Mesenchymal stem cell (in vitro differentiated cells and primary cell): ENCODE measurements at regions not wholly inside any gene's neighbourhood (a gene's known extent, or its start where the extent isn't known, plus 50 kb on each side); places are given as distances from the start of the nearest gene placed in this dataset.

Experiments
- DNase-seq: peaks from one replicate; pipeline ENCODE4 v3.0.0-alpha.2; 2013
- H2AFZ ChIP-seq: one replicate; pipeline ENCODE4 v1.6.1; 2013; ENCODE audit warnings: low read depth, mild to moderate bottlenecking, control low read depth, inconsistent platforms, low read length, moderate library complexity
- H2AK5ac ChIP-seq: 2 replicates; pipeline ENCODE4 v1.6.1; 2013; ENCODE audit warnings: low read length, moderate library complexity, mild to moderate bottlenecking, inconsistent platforms; ENCODE audit not compliant: severe bottlenecking
- H2BK120ac ChIP-seq: one replicate; pipeline ENCODE4 v1.6.1; 2013; ENCODE audit warnings: low read depth, mild to moderate bottlenecking, inconsistent platforms, low read length, moderate library complexity
- H2BK12ac ChIP-seq, 2 experiments: one replicate each; pipeline ENCODE4 v1.6.1; 2013; ENCODE audit warnings: inconsistent platforms in 2 of 2, low read length in 2 of 2, mild to moderate bottlenecking in 2 of 2, moderate library complexity in 2 of 2, control low read depth in 1 of 2
- H2BK15ac ChIP-seq: one replicate; pipeline ENCODE4 v1.6.1; 2013; ENCODE audit warnings: mild to moderate bottlenecking, low read depth, inconsistent platforms; ENCODE audit not compliant: poor library complexity, severe bottlenecking
- H2BK5ac ChIP-seq: 2 replicates; pipeline ENCODE4 v1.6.1; 2013; ENCODE audit warnings: low read depth, mild to moderate bottlenecking, low read length, control low read depth, inconsistent platforms; ENCODE audit not compliant: poor library complexity, severe bottlenecking
- H3K14ac ChIP-seq, 2 experiments: one replicate each; pipeline ENCODE4 v1.6.1; 2013; ENCODE audit warnings: inconsistent platforms in 2 of 2, low read length in 2 of 2, control low read depth in 1 of 2, mild to moderate bottlenecking in 1 of 2, moderate library complexity in 1 of 2
- H3K18ac ChIP-seq, 2 experiments: one replicate each; pipeline ENCODE4 v1.6.1; 2013; ENCODE audit warnings: inconsistent platforms in 2 of 2, low read length in 2 of 2, control low read depth in 1 of 2, low read depth in 1 of 2, mild to moderate bottlenecking in 1 of 2
- H3K23ac ChIP-seq, 2 experiments: one replicate each; pipeline ENCODE4 v1.6.1; 2013; ENCODE audit warnings: inconsistent platforms in 2 of 2, low read length in 2 of 2, mild to moderate bottlenecking in 2 of 2, moderate library complexity in 2 of 2, control low read depth in 1 of 2
- H3K27ac ChIP-seq: 2 replicates; pipeline ENCODE4 v1.5.1; 2013; ENCODE audit warnings: mild to moderate bottlenecking, moderate library complexity, low read length, control low read depth, inconsistent platforms; ENCODE audit not compliant: poor library complexity, severe bottlenecking
- H3K27me3 ChIP-seq, 2 experiments: 2 replicates each; pipeline versions ENCODE4 v1.6.1 to v1.7.0; 2013; ENCODE audit warnings: low read length in 2 of 2, mild to moderate bottlenecking in 2 of 2, moderate library complexity in 2 of 2, control low read depth in 1 of 2, inconsistent platforms in 1 of 2; ENCODE audit not compliant: control insufficient read depth in 1 of 2, insufficient read depth in 1 of 2
- H3K36me3 ChIP-seq, 2 experiments: 2 replicates each; pipeline versions ENCODE4 v1.6.1 to v1.7.0; 2013; ENCODE audit warnings: low read length in 2 of 2, control low read depth in 1 of 2, inconsistent platforms in 1 of 2, low read depth in 1 of 2, mild to moderate bottlenecking in 1 of 2; ENCODE audit not compliant: insufficient read depth in 2 of 2, control insufficient read depth in 1 of 2
- H3K4ac ChIP-seq, 2 experiments: one replicate each; pipeline ENCODE4 v1.6.1; 2013; ENCODE audit warnings: inconsistent platforms in 2 of 2, low read length in 2 of 2, mild to moderate bottlenecking in 2 of 2, moderate library complexity in 2 of 2, control low read depth in 1 of 2, low read depth in 1 of 2
- H3K4me1 ChIP-seq: 2 replicates; pipeline ENCODE4 v1.6.1; 2013; ENCODE audit warnings: low read depth, low read length, control low read depth; ENCODE audit not compliant: control insufficient read depth, insufficient read depth
- H3K4me2 ChIP-seq: 2 replicates; pipeline ENCODE4 v1.6.1; 2013; ENCODE audit warnings: low read length, mild to moderate bottlenecking, inconsistent platforms; ENCODE audit not compliant: poor library complexity, severe bottlenecking
- H3K4me3 ChIP-seq, 2 experiments: 2 replicates each; pipeline versions ENCODE4 v1.5.1 to v1.7.0; 2013; ENCODE audit warnings: low read length in 2 of 2, mild to moderate bottlenecking in 2 of 2, control low read depth in 1 of 2, low read depth in 1 of 2; ENCODE audit not compliant: insufficient read depth in 1 of 2
- H3K79me1 ChIP-seq: replicated peaks from 2 replicates; pipeline ENCODE4 v1.6.1; 2013; ENCODE audit warnings: mild to moderate bottlenecking, control low read depth, low read length, inconsistent platforms; ENCODE audit not compliant: poor library complexity, severe bottlenecking
- H3K9ac ChIP-seq: 2 replicates; pipeline ENCODE4 v1.7.0; 2013; ENCODE audit warnings: mild to moderate bottlenecking, low read length, moderate library complexity
- H3K9me3 ChIP-seq: 2 replicates; pipeline ENCODE4 v1.7.0; 2013; ENCODE audit warnings: mild to moderate bottlenecking, low read length; ENCODE audit not compliant: control insufficient read depth
- H4K8ac ChIP-seq: one replicate; pipeline ENCODE4 v1.6.1; 2013; ENCODE audit warnings: inconsistent platforms, mild to moderate bottlenecking, low read length, moderate library complexity
- H4K91ac ChIP-seq: one replicate; pipeline ENCODE4 v1.6.1; 2013; ENCODE audit warnings: mild to moderate bottlenecking, low read length, inconsistent platforms
- WGBS: methylation state at CpG from one replicate; pipeline ENCODE4 v1.1.7; 2013; ENCODE audit warnings: mixed read lengths; 5-methylcytosine and 5-hydroxymethylcytosine counted together

- no peak overlapping the region for H2BK5ac ChIP-seq
- no peak overlapping the region for H2BK15ac ChIP-seq
- H3K27ac ChIP-seq = no peak overlapping the region
- H3K23ac ChIP-seq = no peak overlapping the region
- H3K27me3 ChIP-seq = no peaks in the 10 kb centered on the region
- peak overlapping the region; percentile 90 for H3K9ac ChIP-seq
- DNase-seq = no peak
- H4K91ac ChIP-seq = no peak overlapping the region
- no peak overlapping the region for H4K8ac ChIP-seq
- no peaks in the 10 kb centered on the region for H3K4me1 ChIP-seq
- H3K36me3 ChIP-seq = no peaks in the 10 kb centered on the region
- H3K4me3 ChIP-seq = peak overlapping the region in 1 of 2 experiments; percentile 77
- peaks cover 12% of the 10 kb centered on the region for H3K79me1 ChIP-seq
- H3K18ac ChIP-seq = no peak overlapping the region
- H3K9me3 ChIP-seq = no peaks in the 10 kb centered on the region
- H3K14ac ChIP-seq = no peak overlapping the region
- no peak overlapping the region for H2AFZ ChIP-seq
- no peak overlapping the region for H3K4me2 ChIP-seq
- no peak overlapping the region for H2AK5ac ChIP-seq
- H3K4ac ChIP-seq = no peak overlapping the region
- H2BK12ac ChIP-seq = no peak overlapping the region
- H2BK120ac ChIP-seq = no peak overlapping the region
- no CpG with 5 or more reads among the region's 4 CpGs for WGBS
Observed at GRCh38 chr21:16423921-16424320, 694.1 kb downstream of the USP25 start.

- no peaks in the 10 kb centered on the region for H3K27me3 ChIP-seq
- no peak overlapping the region for H3K14ac ChIP-seq
- H4K91ac ChIP-seq = no peak overlapping the region
- no peaks in the 10 kb centered on the region for H3K36me3 ChIP-seq
- H3K9me3 ChIP-seq = no peaks in the 10 kb centered on the region
- H3K9ac ChIP-seq = peak overlapping the region; percentile 90
- no peak overlapping the region for H2AFZ ChIP-seq
- no peak overlapping the region for H2BK12ac ChIP-seq
- no peak overlapping the region for H2BK5ac ChIP-seq
- H3K4me1 ChIP-seq = no peaks in the 10 kb centered on the region
- no peak overlapping the region for H3K23ac ChIP-seq
- no peak for DNase-seq
- peaks cover 8% of the 10 kb centered on the region for H3K79me1 ChIP-seq
- no peak overlapping the region for H3K4me2 ChIP-seq
- H3K4ac ChIP-seq = no peak overlapping the region
- H3K4me3 ChIP-seq = peak overlapping the region in 1 of 2 experiments; percentile 77
- no peak overlapping the region for H3K18ac ChIP-seq
- 87% methylated on average over 3 of the region's 5 CpGs for WGBS
- no peak overlapping the region for H2BK120ac ChIP-seq
- no peak overlapping the region for H2BK15ac ChIP-seq
- H3K27ac ChIP-seq = no peak overlapping the region
- H4K8ac ChIP-seq = no peak overlapping the region
- no peak overlapping the region for H2AK5ac ChIP-seq
Observed at GRCh38 chr21:16424331-16424751, 694.6 kb downstream of the USP25 start.

GRCh38 chr21:16425376-16425775, 695.6 kb downstream of the USP25 start:
- H3K36me3 ChIP-seq = no peaks in the 10 kb centered on the region
- peaks cover 8% of the 10 kb centered on the region for H3K79me1 ChIP-seq
- no peaks in the 10 kb centered on the region for H3K27me3 ChIP-seq
- no peak overlapping the region for H3K18ac ChIP-seq
- H4K91ac ChIP-seq = no peak overlapping the region
- H3K4ac ChIP-seq = no peak overlapping the region
- H2BK120ac ChIP-seq = no peak overlapping the region
- no peak overlapping the region for H2BK12ac ChIP-seq
- no peak overlapping the region for H4K8ac ChIP-seq
- no peak overlapping the region for H3K14ac ChIP-seq
- H2AFZ ChIP-seq = no peak overlapping the region
- no peak overlapping the region for H2BK15ac ChIP-seq
- H2AK5ac ChIP-seq = no peak overlapping the region
- H3K27ac ChIP-seq = no peak overlapping the region
- H3K4me2 ChIP-seq = no peak overlapping the region
- H3K9me3 ChIP-seq = no peaks in the 10 kb centered on the region
- no peaks in the 10 kb centered on the region for H3K4me1 ChIP-seq
- no peak overlapping the region for H3K4me3 ChIP-seq
- H3K9ac ChIP-seq = peak overlapping the region; percentile 90
- DNase-seq = no peak
- no peak overlapping the region for H2BK5ac ChIP-seq
- H3K23ac ChIP-seq = no peak overlapping the region

- Histone ChIP-seq H3K4me3 (no peak overlapping the region), H3K9me3 (no peaks in the 10 kb centered on the region), H2BK5ac (no peak overlapping the region), H3K27ac (no peak overlapping the region), H2AK5ac (no peak overlapping the region), H2BK15ac (no peak overlapping the region), H4K91ac (no peak overlapping the region), H4K8ac (no peak overlapping the region), H3K23ac (no peak overlapping the region), H2BK12ac (no peak overlapping the region), H3K79me1 (peaks cover 8% of the 10 kb centered on the region), H3K4me2 (no peak overlapping the region), H2AFZ (no peak overlapping the region), H3K27me3 (no peaks in the 10 kb centered on the region), H3K14ac (no peak overlapping the region), H3K4me1 (no peaks in the 10 kb centered on the region), H3K36me3 (no peaks in the 10 kb centered on the region), H2BK120ac (no peak overlapping the region), H3K9ac (no peak overlapping the region), H3K4ac (no peak overlapping the region), H3K18ac (no peak overlapping the region)
- no peak for DNase-seq
- 93% methylated on average over 3 of the region's 6 CpGs for WGBS
Observed at GRCh38 chr21:16426936-16427335, 697.2 kb downstream of the USP25 start.
